Panc1 (cell line): ENCODE measurements at regions not wholly inside any gene's neighbourhood (a gene's known extent, or its start where the extent isn't known, plus 50 kb on each side); places are given as distances from the start of the nearest gene placed in this dataset.

Source experiments
- ATAC-seq: fragments of 200-7000 bp; cut with Tn5 transposase; 2 replicates; pipeline ENCODE4 v1.9.1; 2020; ENCODE audit warnings: mild to moderate bottlenecking, moderate library complexity
- BruUV-seq: library from RNA; stranded (reverse); fragments of 400-500 nt; replicated peaks from 2 replicates; lab custom pipeline; 2021; lab: Mats Ljungman, UMichigan
- CTCF ChIA-PET: fragments of 300-600 bp; sonication (Branson Sonifier 250); formaldehyde crosslinking; loops from one replicate; lab custom pipeline; 2022; ENCODE audit warnings: antibody characterized with exemption; lab: Charles Lee
- POLR2A ChIA-PET: fragments of 300-600 bp; sonication (Branson Sonifier 250); formaldehyde crosslinking; loops from one replicate; lab custom pipeline; 2022; ENCODE audit warnings: antibody characterized with exemption; lab: Charles Lee
- DNase-seq: peaks from one replicate; pipeline ENCODE4 v3.0.0-alpha.2; 2010; ENCODE audit warnings: low read depth, low spot score
- H3K27ac ChIP-seq: 2 replicates; pipeline ENCODE4 v1.5.1; 2011; ENCODE audit warnings: mild to moderate bottlenecking, low read length, inconsistent platforms
- H3K27me3 ChIP-seq: fragments of 200-500 bp; sonication (Bioruptor generic); 2 replicates; pipeline ENCODE4 v1.6.0; 2014; ENCODE audit warnings: low read length, inconsistent platforms; ENCODE audit not compliant: control insufficient read depth, insufficient read depth
- H3K36me3 ChIP-seq: fragments of 200-500 bp; sonication (Bioruptor generic); 2 replicates; pipeline ENCODE4 v1.5.1; 2014; ENCODE audit warnings: inconsistent platforms, mild to moderate bottlenecking, low read length, moderate library complexity; ENCODE audit not compliant: control insufficient read depth, insufficient read depth
- H3K4me1 ChIP-seq: 2 replicates; pipeline ENCODE4 v1.5.1; 2011; ENCODE audit warnings: inconsistent platforms, mild to moderate bottlenecking, low read length, moderate library complexity; ENCODE audit not compliant: control insufficient read depth, insufficient read depth
- H3K4me3 ChIP-seq, 2 experiments: 2 replicates each; pipeline ENCODE4 v1.5.1; 2011 to 2012; ENCODE audit warnings: low read depth in 2 of 2, low read length in 2 of 2, mild to moderate bottlenecking in 2 of 2, inconsistent platforms in 1 of 2, moderate library complexity in 1 of 2
- H3K9me3 ChIP-seq: fragments of 200-500 bp; sonication (Bioruptor generic); 2 replicates; pipeline ENCODE4 v1.5.1; 2014; ENCODE audit warnings: low read depth, mild to moderate bottlenecking, inconsistent platforms, low read length, moderate library complexity; ENCODE audit not compliant: control insufficient read depth, insufficient read depth
- POLR2AphosphoS5 ChIP-seq: IDR thresholded peaks from 2 replicates; pipeline ENCODE4 v1.6.1; 2012; ENCODE audit warnings: mild to moderate bottlenecking, low read depth, low read length, moderate library complexity
- REST ChIP-seq, 2 experiments: IDR thresholded peaks; 2 replicates each; pipeline ENCODE4 v1.6.1; 2011 to 2012; ENCODE audit warnings: low read depth in 2 of 2, control low read depth in 1 of 2, low read length in 1 of 2, mild to moderate bottlenecking in 1 of 2, moderate library complexity in 1 of 2; ENCODE audit not compliant: insufficient read depth in 1 of 2
- SIN3A ChIP-seq: IDR thresholded peaks from 2 replicates; pipeline ENCODE4 v1.6.1; 2012; ENCODE audit warnings: low read depth, mild to moderate bottlenecking, low read length, moderate library complexity, borderline replicate concordance; ENCODE audit not compliant: insufficient read depth
- TCF7L2 ChIP-seq: IDR thresholded peaks from 2 replicates; pipeline ENCODE4 v1.6.1; 2011; ENCODE audit warnings: mild to moderate bottlenecking, low read depth, low read length, inconsistent platforms
- in situ Hi-C: cut with HindIII; loops from 2 replicates; pipeline ENCODE4 v1.10.0; 2016; ENCODE audit warnings: low sequenced_read_pairs, low pct_unique_long_range_greater_than_20kb
- intact Hi-C: fragments of 100-400 bp; cut with micrococcal nuclease; formaldehyde crosslinking; loops from one replicate; pipeline ENCODE4 v1.10.0; 2022; ENCODE audit not compliant: unreplicated experiment
- TF ChIP-seq, protein P1 (sequence below): fragments of 450-650 bp; IDR thresholded peaks from 2 replicates; pipeline ENCODE4 v1.5.1; 2017; ENCODE audit warnings: mild to moderate bottlenecking

GRCh38 chr3:157649511-157649910, 146.3 kb upstream of the VEPH1 start:
- H3K9me3 ChIP-seq, result no peaks in the 10 kb centered on the region
- in situ Hi-C loops (no loop called here), intact Hi-C loops (no loop called here)
- POLR2A ChIA-PET, result no interaction called here
- DNase-seq (no peak), ATAC-seq (no peak)
- BruUV-seq, result no TSS peak
- H3K27ac ChIP-seq, result no peak overlapping the region
- H3K4me3 ChIP-seq, result no peak overlapping the region
- no peaks in the 10 kb centered on the region for H3K27me3 ChIP-seq
- CTCF ChIA-PET, result no interaction called here
- H3K4me1 ChIP-seq, result no peaks in the 10 kb centered on the region
- no peaks in the 10 kb centered on the region for H3K36me3 ChIP-seq
- TF ChIP-seq, protein P1, sequence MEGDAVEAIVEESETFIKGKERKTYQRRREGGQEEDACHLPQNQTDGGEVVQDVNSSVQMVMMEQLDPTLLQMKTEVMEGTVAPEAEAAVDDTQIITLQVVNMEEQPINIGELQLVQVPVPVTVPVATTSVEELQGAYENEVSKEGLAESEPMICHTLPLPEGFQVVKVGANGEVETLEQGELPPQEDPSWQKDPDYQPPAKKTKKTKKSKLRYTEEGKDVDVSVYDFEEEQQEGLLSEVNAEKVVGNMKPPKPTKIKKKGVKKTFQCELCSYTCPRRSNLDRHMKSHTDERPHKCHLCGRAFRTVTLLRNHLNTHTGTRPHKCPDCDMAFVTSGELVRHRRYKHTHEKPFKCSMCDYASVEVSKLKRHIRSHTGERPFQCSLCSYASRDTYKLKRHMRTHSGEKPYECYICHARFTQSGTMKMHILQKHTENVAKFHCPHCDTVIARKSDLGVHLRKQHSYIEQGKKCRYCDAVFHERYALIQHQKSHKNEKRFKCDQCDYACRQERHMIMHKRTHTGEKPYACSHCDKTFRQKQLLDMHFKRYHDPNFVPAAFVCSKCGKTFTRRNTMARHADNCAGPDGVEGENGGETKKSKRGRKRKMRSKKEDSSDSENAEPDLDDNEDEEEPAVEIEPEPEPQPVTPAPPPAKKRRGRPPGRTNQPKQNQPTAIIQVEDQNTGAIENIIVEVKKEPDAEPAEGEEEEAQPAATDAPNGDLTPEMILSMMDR, result no peak
- TF ChIP-seq TCF7L2 (no peak), POLR2AphosphoS5 (no peak), SIN3A (no peak), REST (IDR thresholded peaks at IDR 0.05; ENCODE audit: insufficient read depth in 1 of 2, low read depth in 2 of 2, low read length in 1 of 2) (no peak)

DNA sequence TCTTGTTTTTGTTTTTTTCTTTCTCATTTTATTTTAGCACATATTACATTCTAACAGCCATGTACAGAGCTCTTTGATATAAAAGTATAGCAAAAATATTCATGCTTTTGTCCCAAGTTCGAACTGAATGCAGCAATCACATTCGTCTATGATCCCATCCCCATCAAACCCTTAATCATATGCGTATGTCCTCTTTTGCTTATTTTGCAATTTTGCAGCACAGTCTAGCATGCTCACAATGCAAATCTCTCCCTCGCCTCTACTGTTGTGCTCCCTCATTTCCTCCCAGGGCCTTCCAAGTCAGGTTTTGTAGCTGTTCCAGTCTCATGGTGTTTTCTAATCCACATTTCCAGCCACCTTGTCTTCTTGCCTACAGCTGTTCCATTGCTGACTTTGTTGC, 144.6 kb upstream of the VEPH1 start:
- Histone ChIP-seq H3K27me3 (no peaks in the 10 kb centered on the region), H3K36me3 (no peaks in the 10 kb centered on the region), H3K4me1 (no peaks in the 10 kb centered on the region), H3K27ac (no peak overlapping the region), H3K4me3 (no peak overlapping the region), H3K9me3 (no peaks in the 10 kb centered on the region)
- ATAC-seq, result no peak
- ChIA-PET POLR2A (no interaction called here), CTCF (interaction anchor here (0.8 kb wide), 1 partner anchor 92 kb away, joined by 3 read pairs; no protein-coding TSS in a partner anchor)
- DNase-seq, result no peak
- no peak for TF ChIP-seq REST (IDR thresholded peaks at IDR 0.05; ENCODE audit: insufficient read depth in 1 of 2, low read depth in 2 of 2, low read length in 1 of 2)
- TF ChIP-seq POLR2AphosphoS5, result no peak
- TF ChIP-seq, protein P1, result no peak
- TF ChIP-seq TCF7L2, result no peak
- TF ChIP-seq SIN3A, result no peak
- in situ Hi-C loops, result no loop called here
- BruUV-seq, result no TSS peak
- intact Hi-C loops, result no loop called here
